Neural progenitor cell (in vitro differentiated cells): ENCODE measurements at regions not wholly inside any gene's neighbourhood (a gene's known extent, or its start where the extent isn't known, plus 50 kb on each side); places are given as distances from the start of the nearest gene placed in this dataset.

Source experiments
- EZH2 ChIP-seq: fragments of 200-600 bp; sonication (generic); IDR thresholded peaks from 2 replicates; pipeline ENCODE4 v1.6.1; 2017; ENCODE audit warnings: antibody characterized with exemption, mild to moderate bottlenecking, moderate library complexity
- TF ChIP-seq, protein P1 (sequence below): fragments of 200-600 bp; sonication (generic); IDR thresholded peaks from 2 replicates; pipeline ENCODE4 v1.5.1; 2017; ENCODE audit warnings: antibody characterized with exemption, mild to moderate bottlenecking

DNA sequence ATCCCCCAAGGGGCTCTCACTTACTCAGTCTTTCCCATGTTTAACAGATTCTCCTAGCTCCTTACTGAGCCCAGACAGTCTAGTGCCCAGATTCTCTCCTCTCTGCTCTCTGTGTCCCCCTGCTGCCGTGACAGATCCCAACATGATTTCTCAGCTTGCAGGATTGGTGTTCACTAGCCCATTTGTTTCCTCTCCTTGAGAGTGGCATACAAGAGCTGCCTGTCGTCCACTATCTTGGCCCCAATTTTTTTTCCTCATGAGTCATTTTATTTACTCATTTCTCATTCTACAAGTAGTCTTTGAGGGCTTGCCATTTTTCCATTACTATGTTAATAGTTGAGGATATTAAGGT, 199.9 kb upstream of the FN1 start:
- TF ChIP-seq, protein P1, sequence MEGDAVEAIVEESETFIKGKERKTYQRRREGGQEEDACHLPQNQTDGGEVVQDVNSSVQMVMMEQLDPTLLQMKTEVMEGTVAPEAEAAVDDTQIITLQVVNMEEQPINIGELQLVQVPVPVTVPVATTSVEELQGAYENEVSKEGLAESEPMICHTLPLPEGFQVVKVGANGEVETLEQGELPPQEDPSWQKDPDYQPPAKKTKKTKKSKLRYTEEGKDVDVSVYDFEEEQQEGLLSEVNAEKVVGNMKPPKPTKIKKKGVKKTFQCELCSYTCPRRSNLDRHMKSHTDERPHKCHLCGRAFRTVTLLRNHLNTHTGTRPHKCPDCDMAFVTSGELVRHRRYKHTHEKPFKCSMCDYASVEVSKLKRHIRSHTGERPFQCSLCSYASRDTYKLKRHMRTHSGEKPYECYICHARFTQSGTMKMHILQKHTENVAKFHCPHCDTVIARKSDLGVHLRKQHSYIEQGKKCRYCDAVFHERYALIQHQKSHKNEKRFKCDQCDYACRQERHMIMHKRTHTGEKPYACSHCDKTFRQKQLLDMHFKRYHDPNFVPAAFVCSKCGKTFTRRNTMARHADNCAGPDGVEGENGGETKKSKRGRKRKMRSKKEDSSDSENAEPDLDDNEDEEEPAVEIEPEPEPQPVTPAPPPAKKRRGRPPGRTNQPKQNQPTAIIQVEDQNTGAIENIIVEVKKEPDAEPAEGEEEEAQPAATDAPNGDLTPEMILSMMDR, result peak; percentile 15
- TF ChIP-seq EZH2, result no peak
